ENCODE measurements at regions not wholly inside any gene's neighbourhood (a gene's known extent, or its start where the extent isn't known, plus 50 kb on each side); places are given as distances from the start of the nearest gene placed in this dataset.

DNA sequence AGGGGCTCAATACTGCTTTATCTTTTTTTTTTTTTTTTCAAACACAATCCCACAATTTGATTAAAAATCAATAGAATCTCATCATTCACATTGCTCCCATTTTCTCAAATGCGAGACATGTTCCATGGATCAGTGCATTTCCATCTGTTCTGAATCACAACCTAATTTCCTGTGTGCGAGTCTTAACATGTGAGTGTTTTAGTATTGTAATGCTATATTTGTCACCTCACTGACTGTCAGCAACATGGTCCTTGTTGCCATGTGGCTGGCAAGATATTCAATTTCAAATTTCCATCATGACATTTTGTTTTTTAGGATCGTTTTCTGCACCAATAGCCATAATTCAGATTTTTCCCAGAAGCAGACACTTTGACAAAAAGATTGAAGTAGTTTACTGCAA lies 233.2 kb upstream of the PRDM9 start:
- Histone ChIP-seq H3K79me2 (ENCODE audit: control insufficient read depth, insufficient read depth, low read length) (no peaks in the 10 kb centered on the region), H3K27me3 (ENCODE audit: control insufficient read depth, insufficient read depth, low read length) (no peaks in the 10 kb centered on the region), H2AFZ (ENCODE audit: low read length) (no peak overlapping the region), H4K20me1 (ENCODE audit: control insufficient read depth, extremely low read depth, insufficient read depth, low read length) (no peaks in the 10 kb centered on the region), H3K4me1 (ENCODE audit: control insufficient read depth, extremely low read depth, insufficient read depth, low read length) (no peaks in the 10 kb centered on the region), H3K9me3 (ENCODE audit: control insufficient read depth, insufficient read depth, low read depth, low read length) (no peaks in the 10 kb centered on the region), H3K27ac (ENCODE audit: insufficient read depth, low read length) (no peak overlapping the region), H3K36me3 (ENCODE audit: control insufficient read depth, insufficient read depth, low read length) (no peaks in the 10 kb centered on the region), H3K9ac (ENCODE audit: insufficient read depth, low read length) (no peak overlapping the region), H3K4me2 (ENCODE audit: extremely low read depth, insufficient read depth, low read length) (no peak overlapping the region), H3K4me3 (replicated peaks in 1 of 4; ENCODE audit: control extremely low read depth in 1 of 4, insufficient read depth in 1 of 4, low read depth in 3 of 4, low read length in 4 of 4) (no peak overlapping the region)
- DNase-seq (ENCODE audit: low read depth in 2 of 2): no peak
- no peak for TF ChIP-seq EZH2 (IDR thresholded peaks at IDR 0.05; ENCODE audit: low read length, missing control alignments)
- TF ChIP-seq, protein P1, sequence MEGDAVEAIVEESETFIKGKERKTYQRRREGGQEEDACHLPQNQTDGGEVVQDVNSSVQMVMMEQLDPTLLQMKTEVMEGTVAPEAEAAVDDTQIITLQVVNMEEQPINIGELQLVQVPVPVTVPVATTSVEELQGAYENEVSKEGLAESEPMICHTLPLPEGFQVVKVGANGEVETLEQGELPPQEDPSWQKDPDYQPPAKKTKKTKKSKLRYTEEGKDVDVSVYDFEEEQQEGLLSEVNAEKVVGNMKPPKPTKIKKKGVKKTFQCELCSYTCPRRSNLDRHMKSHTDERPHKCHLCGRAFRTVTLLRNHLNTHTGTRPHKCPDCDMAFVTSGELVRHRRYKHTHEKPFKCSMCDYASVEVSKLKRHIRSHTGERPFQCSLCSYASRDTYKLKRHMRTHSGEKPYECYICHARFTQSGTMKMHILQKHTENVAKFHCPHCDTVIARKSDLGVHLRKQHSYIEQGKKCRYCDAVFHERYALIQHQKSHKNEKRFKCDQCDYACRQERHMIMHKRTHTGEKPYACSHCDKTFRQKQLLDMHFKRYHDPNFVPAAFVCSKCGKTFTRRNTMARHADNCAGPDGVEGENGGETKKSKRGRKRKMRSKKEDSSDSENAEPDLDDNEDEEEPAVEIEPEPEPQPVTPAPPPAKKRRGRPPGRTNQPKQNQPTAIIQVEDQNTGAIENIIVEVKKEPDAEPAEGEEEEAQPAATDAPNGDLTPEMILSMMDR (conservative IDR thresholded peaks at IDR 0.05 in 1 of 2, IDR thresholded peaks at IDR 0.05 in 1 of 2; ENCODE audit: low read depth in 1 of 2, low read length in 2 of 2): no peak

DNA sequence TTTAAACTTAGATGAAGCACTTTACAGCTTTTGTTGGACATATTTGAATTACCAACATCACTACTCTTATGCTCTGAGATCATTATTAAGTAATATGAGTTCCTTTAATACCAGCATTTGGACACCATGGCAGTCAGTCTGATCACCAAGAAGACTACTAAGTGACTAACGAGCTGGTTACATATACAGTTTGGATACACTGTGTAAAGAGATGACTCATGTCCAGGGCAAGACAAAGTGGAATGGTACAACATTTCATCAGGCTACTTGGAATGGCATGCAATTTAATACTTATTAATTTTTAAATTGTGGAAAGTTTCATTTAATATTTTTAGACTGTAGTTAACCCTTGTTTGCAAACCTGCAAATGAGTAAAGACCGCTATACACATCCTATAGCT lies 237.4 kb upstream of the PRDM9 start:
- Histone ChIP-seq H3K27ac (ENCODE audit: insufficient read depth, low read length) (no peak overlapping the region), H3K79me2 (ENCODE audit: control insufficient read depth, insufficient read depth, low read length) (no peaks in the 10 kb centered on the region), H2AFZ (ENCODE audit: low read length) (no peak overlapping the region), H3K4me2 (ENCODE audit: extremely low read depth, insufficient read depth, low read length) (no peak overlapping the region), H3K9ac (ENCODE audit: insufficient read depth, low read length) (no peak overlapping the region), H4K20me1 (ENCODE audit: control insufficient read depth, extremely low read depth, insufficient read depth, low read length) (no peaks in the 10 kb centered on the region), H3K4me3 (replicated peaks in 1 of 4; ENCODE audit: control extremely low read depth in 1 of 4, insufficient read depth in 1 of 4, low read depth in 3 of 4, low read length in 4 of 4) (no peak overlapping the region), H3K36me3 (ENCODE audit: control insufficient read depth, insufficient read depth, low read length) (no peaks in the 10 kb centered on the region), H3K27me3 (ENCODE audit: control insufficient read depth, insufficient read depth, low read length) (no peaks in the 10 kb centered on the region), H3K9me3 (ENCODE audit: control insufficient read depth, insufficient read depth, low read depth, low read length) (no peaks in the 10 kb centered on the region), H3K4me1 (ENCODE audit: control insufficient read depth, extremely low read depth, insufficient read depth, low read length) (no peaks in the 10 kb centered on the region)
- DNase-seq (ENCODE audit: low read depth in 2 of 2): peak in 1 of 2 donors; percentile 66
- TF ChIP-seq, protein P1 (conservative IDR thresholded peaks at IDR 0.05 in 1 of 2, IDR thresholded peaks at IDR 0.05 in 1 of 2; ENCODE audit: low read depth in 1 of 2, low read length in 2 of 2): no peak
- no peak for TF ChIP-seq EZH2 (IDR thresholded peaks at IDR 0.05; ENCODE audit: low read length, missing control alignments)

DNA sequence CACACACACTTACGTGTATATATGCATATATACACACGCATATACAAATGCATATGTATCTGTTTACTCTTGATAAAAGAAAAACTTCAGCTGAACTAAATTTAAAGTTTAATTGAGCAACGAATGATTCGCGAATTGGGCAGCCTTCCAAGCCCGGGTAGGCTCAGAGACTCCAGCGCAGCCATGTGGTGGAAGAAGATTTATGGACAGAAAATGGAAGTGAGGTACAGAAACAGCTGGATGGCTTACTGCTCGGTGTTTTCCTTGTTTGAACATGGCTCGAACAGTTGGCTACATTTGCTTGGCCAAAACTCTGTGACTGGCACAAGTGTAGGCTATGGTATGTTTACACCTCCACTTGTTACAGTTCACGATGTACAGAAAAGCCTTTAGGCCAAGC lies 239.3 kb upstream of the PRDM9 start:
- no peak for TF ChIP-seq EZH2 (IDR thresholded peaks at IDR 0.05; ENCODE audit: low read length, missing control alignments)
- TF ChIP-seq, protein P1 (conservative IDR thresholded peaks at IDR 0.05 in 1 of 2, IDR thresholded peaks at IDR 0.05 in 1 of 2; ENCODE audit: low read depth in 1 of 2, low read length in 2 of 2): no peak
- no peaks in the 10 kb centered on the region for H4K20me1 ChIP-seq (ENCODE audit: control insufficient read depth, extremely low read depth, insufficient read depth, low read length)
- no peaks in the 10 kb centered on the region for H3K36me3 ChIP-seq (ENCODE audit: control insufficient read depth, insufficient read depth, low read length)
- H3K79me2 ChIP-seq (ENCODE audit: control insufficient read depth, insufficient read depth, low read length): no peaks in the 10 kb centered on the region
- no peaks in the 10 kb centered on the region for H3K9me3 ChIP-seq (ENCODE audit: control insufficient read depth, insufficient read depth, low read depth, low read length)
- DNase-seq (ENCODE audit: low read depth in 2 of 2): peak in 1 of 2 donors; percentile 23
- no peak overlapping the region for H3K27ac ChIP-seq (ENCODE audit: insufficient read depth, low read length)
- H2AFZ ChIP-seq (ENCODE audit: low read length): no peak overlapping the region
- no peak overlapping the region for H3K4me2 ChIP-seq (ENCODE audit: extremely low read depth, insufficient read depth, low read length)
- no peak overlapping the region for H3K9ac ChIP-seq (ENCODE audit: insufficient read depth, low read length)
- H3K27me3 ChIP-seq (ENCODE audit: control insufficient read depth, insufficient read depth, low read length): no peaks in the 10 kb centered on the region
- no peak overlapping the region for H3K4me3 ChIP-seq (replicated peaks in 1 of 4; ENCODE audit: control extremely low read depth in 1 of 4, insufficient read depth in 1 of 4, low read depth in 3 of 4, low read length in 4 of 4)
- no peaks in the 10 kb centered on the region for H3K4me1 ChIP-seq (ENCODE audit: control insufficient read depth, extremely low read depth, insufficient read depth, low read length)

Measured in fibroblast of lung (primary cell).